NB4 (cell line): ENCODE measurements at regions not wholly inside any gene's neighbourhood (a gene's known extent, or its start where the extent isn't known, plus 50 kb on each side); places are given as distances from the start of the nearest gene placed in this dataset.

Experiments
- CTCF ChIP-seq: IDR thresholded peaks from one replicate; pipeline ENCODE4 v1.5.1; 2012; ENCODE audit warnings: low read depth, low read length
- MAX ChIP-seq: IDR thresholded peaks from 2 replicates; pipeline ENCODE4 v1.6.1; 2011; ENCODE audit warnings: low read depth, low read length
- MYC ChIP-seq: IDR thresholded peaks from 2 replicates; pipeline ENCODE4 v1.6.1; 2011; ENCODE audit warnings: low read depth, low read length
- POLR2A ChIP-seq: IDR thresholded peaks from 2 replicates; pipeline ENCODE4 v1.6.1; 2011; ENCODE audit warnings: mild to moderate bottlenecking; ENCODE audit not compliant: insufficient read length; ENCODE audit errors: extremely low read depth

GRCh38 chr3:3556078-3556477 lies 243.2 kb upstream of the LRRN1 start:
- TF ChIP-seq CTCF (no peak), MAX (no peak), POLR2A (no peak), MYC (no peak)
